RWPE2 (cell line): ENCODE measurements at regions not wholly inside any gene's neighbourhood (a gene's known extent, or its start where the extent isn't known, plus 50 kb on each side); places are given as distances from the start of the nearest gene placed in this dataset.

Experiments used
- ATAC-seq: fragments of 200-7000 bp; cut with Tn5 transposase; 3 replicates; pipeline ENCODE4 v1.9.1; 2021; ENCODE audit warnings: low read depth
- DNase-seq: peaks from one replicate; pipeline ENCODE4 v3.0.0-alpha.2; 2020; ENCODE audit warnings: low spot score
- H3K27ac ChIP-seq: fragments of 450-650 bp; 2 replicates; pipeline ENCODE4 v1.5.1; 2017; ENCODE audit warnings: mild to moderate bottlenecking; ENCODE audit not compliant: poor library complexity, severe bottlenecking
- H3K27me3 ChIP-seq: fragments of 250-450 bp; sonication (Bioruptor Pico); 2 replicates; pipeline ENCODE4 v1.5.1; 2021; ENCODE audit warnings: mild to moderate bottlenecking, moderate library complexity; ENCODE audit not compliant: insufficient read depth, poor library complexity, severe bottlenecking
- H3K36me3 ChIP-seq: fragments of 250-450 bp; sonication (Bioruptor Pico); 2 replicates; pipeline ENCODE4 v1.5.1; 2020; ENCODE audit warnings: low read depth, mild to moderate bottlenecking, moderate library complexity
- H3K4me1 ChIP-seq: fragments of 250-450 bp; sonication (Bioruptor Pico); 2 replicates; pipeline ENCODE4 v1.5.1; 2021; ENCODE audit warnings: mild to moderate bottlenecking, moderate library complexity; ENCODE audit not compliant: insufficient read depth, poor library complexity, severe bottlenecking
- H3K4me3 ChIP-seq: fragments of 250-450 bp; sonication (Bioruptor Pico); 2 replicates; pipeline ENCODE4 v1.5.1; 2021; ENCODE audit warnings: mild to moderate bottlenecking, moderate library complexity; ENCODE audit not compliant: severe bottlenecking
- H3K9me3 ChIP-seq: fragments of 250-450 bp; sonication (Bioruptor Pico); 2 replicates; pipeline ENCODE4 v1.5.1; 2021; ENCODE audit warnings: mild to moderate bottlenecking, moderate library complexity; ENCODE audit not compliant: severe bottlenecking
- TF ChIP-seq, protein P1 (sequence below): fragments of 450-650 bp; IDR thresholded peaks from one replicate; pipeline ENCODE4 v1.5.1; 2017; ENCODE audit warnings: mild to moderate bottlenecking, moderate library complexity; ENCODE audit not compliant: poor library complexity, severe bottlenecking

DNA sequence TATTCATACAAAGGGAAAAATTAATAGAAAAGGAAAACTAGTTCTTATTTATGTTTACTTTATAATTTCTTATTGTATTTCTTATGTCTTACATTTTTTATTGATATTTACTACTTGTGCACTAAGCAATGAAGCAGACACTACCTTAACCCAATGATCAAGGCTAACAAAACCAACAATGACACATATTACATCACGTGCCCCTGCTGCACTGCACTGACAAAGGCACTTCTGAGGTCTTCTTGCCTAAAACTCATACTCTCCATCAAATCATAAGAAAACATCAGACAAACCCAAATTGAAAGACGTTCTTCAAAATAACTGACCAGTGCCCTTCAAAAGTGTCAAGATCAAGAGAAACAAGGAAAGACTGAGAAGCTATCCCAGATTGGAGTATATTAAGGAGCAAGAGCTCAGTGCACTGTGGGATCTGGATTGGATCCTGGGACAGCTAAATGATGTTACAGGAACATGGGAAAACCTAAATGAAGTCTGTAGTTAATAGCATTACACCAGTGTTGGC, 230.9 kb downstream of the AUH start:
- DNase-seq (no peak), ATAC-seq (no peak)
- TF ChIP-seq, protein P1, sequence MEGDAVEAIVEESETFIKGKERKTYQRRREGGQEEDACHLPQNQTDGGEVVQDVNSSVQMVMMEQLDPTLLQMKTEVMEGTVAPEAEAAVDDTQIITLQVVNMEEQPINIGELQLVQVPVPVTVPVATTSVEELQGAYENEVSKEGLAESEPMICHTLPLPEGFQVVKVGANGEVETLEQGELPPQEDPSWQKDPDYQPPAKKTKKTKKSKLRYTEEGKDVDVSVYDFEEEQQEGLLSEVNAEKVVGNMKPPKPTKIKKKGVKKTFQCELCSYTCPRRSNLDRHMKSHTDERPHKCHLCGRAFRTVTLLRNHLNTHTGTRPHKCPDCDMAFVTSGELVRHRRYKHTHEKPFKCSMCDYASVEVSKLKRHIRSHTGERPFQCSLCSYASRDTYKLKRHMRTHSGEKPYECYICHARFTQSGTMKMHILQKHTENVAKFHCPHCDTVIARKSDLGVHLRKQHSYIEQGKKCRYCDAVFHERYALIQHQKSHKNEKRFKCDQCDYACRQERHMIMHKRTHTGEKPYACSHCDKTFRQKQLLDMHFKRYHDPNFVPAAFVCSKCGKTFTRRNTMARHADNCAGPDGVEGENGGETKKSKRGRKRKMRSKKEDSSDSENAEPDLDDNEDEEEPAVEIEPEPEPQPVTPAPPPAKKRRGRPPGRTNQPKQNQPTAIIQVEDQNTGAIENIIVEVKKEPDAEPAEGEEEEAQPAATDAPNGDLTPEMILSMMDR: no peak
- H3K27ac ChIP-seq: peak overlapping the region; percentile 81
- peaks cover 26% of the 10 kb centered on the region for H3K4me1 ChIP-seq
- no peaks in the 10 kb centered on the region for H3K27me3 ChIP-seq
- no peak overlapping the region for H3K4me3 ChIP-seq
- no peaks in the 10 kb centered on the region for H3K36me3 ChIP-seq
- no peaks in the 10 kb centered on the region for H3K9me3 ChIP-seq

DNA sequence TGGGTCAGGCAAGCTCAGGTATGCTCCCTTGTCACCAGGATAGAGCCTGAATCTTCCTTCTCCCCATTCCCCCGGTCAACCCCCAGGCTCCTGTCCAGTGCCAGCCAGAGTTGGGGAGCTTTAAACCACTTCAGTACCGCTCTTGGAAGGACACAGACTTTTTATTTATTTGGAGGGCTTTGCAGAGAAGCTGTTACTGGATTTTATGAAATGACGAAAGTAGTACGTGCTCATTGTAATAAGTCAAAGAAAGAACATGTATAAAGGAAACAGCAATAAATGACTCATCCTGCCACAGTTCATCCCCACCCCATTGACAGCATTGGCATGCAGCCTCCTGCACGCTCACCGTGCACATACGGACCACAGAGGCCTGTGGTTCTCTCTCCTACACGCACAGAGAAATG, 230.3 kb downstream of the AUH start:
- no peaks in the 10 kb centered on the region for H3K27me3 ChIP-seq
- peak overlapping the region; percentile 81 for H3K27ac ChIP-seq
- DNase-seq: peak; percentile 82
- H3K4me1 ChIP-seq: peaks cover 26% of the 10 kb centered on the region
- no peak overlapping the region for H3K4me3 ChIP-seq
- TF ChIP-seq, protein P1: no peak
- ATAC-seq: peak; percentile 98
- H3K36me3 ChIP-seq: no peaks in the 10 kb centered on the region
- no peaks in the 10 kb centered on the region for H3K9me3 ChIP-seq

DNA sequence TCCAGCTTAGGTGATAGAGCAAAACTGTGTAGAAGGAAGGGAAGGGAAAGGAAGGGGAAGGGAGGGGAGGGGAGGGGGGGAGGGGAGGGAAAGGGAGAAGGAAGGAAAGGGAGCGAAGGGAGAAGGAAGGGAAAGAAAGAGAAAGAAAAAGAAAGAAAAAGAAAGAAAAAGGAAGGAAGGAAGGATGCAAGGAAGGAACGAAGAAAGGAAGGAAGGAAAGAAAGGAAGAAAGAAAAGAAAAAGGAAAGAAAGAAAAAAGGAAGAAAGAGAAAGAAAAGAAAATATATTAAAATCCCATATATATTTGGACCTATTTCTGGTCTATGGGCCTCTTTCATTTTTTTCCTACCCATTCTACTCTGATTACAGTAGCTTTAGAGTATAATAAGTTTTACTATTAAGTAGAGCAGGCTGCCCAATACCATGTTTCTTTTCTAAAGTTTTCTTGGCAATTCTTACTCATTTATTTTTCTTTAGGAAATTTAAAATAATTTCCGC, 229.1 kb downstream of the AUH start:
- Histone ChIP-seq H3K4me3 (no peak overlapping the region), H3K4me1 (peaks cover 26% of the 10 kb centered on the region), H3K27ac (peak overlapping the region; percentile 81), H3K9me3 (no peaks in the 10 kb centered on the region), H3K27me3 (no peaks in the 10 kb centered on the region), H3K36me3 (no peaks in the 10 kb centered on the region)
- TF ChIP-seq, protein P1: no peak
- no peak for DNase-seq
- no peak for ATAC-seq

DNA sequence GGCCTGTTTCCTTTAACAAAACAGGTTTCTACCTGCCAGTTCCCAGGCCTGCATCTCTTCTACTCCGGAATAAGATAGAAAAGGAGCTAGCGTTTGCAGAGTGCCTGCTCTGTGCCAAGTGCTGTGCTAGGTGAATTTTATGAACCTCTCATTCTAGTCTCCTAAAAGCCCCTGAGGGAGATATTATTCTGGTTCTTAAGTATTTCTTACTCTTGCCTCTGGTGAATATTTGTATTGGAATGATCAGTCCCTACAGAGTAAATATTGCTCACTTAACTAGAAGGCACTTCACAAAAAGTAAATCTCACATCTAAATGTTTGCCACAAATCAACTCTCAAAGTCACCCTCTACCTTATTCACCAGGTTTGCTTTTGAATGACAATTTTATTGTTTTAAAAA, 227.1 kb downstream of the AUH start:
- H3K4me1 ChIP-seq: peaks cover 26% of the 10 kb centered on the region
- H3K27ac ChIP-seq: no peak overlapping the region

DNA sequence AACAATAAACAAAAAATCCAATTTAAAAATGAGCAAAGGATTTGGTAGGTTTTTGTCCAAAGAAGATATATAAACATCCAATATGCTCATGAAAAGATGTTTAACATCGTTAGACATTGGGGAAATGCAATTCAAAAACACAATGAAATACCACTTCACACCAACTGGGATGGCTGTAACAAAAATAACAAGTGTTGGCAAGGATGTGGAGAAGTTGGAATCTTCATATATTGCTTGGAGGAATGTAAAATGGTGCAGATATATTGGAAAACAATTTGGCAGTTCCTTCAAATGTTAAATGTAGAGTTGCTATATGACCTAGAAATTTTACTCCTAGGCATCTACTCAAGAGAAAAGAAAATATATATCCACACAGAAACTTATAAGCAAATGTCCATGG, 224.3 kb downstream of the AUH start:
- peaks cover 3% of the 10 kb centered on the region for H3K4me1 ChIP-seq
- DNase-seq (no peak), ATAC-seq (no peak)
- H3K27ac ChIP-seq: no peak overlapping the region
- no peaks in the 10 kb centered on the region for H3K36me3 ChIP-seq
- H3K9me3 ChIP-seq: no peaks in the 10 kb centered on the region
- TF ChIP-seq, protein P1: no peak
- no peak overlapping the region for H3K4me3 ChIP-seq
- H3K27me3 ChIP-seq: no peaks in the 10 kb centered on the region

More for the DNA sequence above, 227.1 kb downstream of the AUH start:
- no peak for ATAC-seq
- H3K36me3 ChIP-seq: no peaks in the 10 kb centered on the region
- H3K4me3 ChIP-seq: no peak overlapping the region
- no peaks in the 10 kb centered on the region for H3K9me3 ChIP-seq
- H3K27me3 ChIP-seq: no peaks in the 10 kb centered on the region
- DNase-seq: no peak
- TF ChIP-seq, protein P1: no peak
